GM19193 (cell line): ENCODE measurements at regions not wholly inside any gene's neighbourhood (a gene's known extent, or its start where the extent isn't known, plus 50 kb on each side); places are given as distances from the start of the nearest gene placed in this dataset.

ENCODE experiments used
- POLR2A ChIP-seq: IDR thresholded peaks from 4 replicates; pipeline ENCODE4 v1.6.1; 2011; ENCODE audit not compliant: insufficient read depth, insufficient read length; ENCODE audit errors: extremely low read depth

DNA sequence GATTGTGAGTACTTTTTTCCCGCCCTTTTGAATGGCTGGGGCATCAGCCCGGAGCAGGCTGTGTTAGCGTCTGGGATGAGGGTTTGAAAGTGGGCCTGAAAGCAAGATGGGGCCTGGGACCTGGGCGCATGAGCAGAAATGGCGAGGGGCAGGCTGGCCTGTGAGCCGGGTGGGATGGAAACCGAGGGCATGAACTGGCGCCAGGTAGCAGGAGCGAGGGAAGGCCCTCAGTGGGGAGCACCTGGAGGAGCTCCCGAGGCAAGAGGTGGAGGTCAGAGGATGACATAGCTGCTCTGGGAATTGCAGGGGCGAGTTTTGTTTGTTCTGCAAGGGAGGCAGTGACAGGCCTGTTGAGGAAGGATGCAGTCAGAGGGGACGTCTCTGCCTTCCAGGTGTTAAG is 68.6 kb downstream of the RGS12 start:
- no peak for TF ChIP-seq POLR2A

DNA sequence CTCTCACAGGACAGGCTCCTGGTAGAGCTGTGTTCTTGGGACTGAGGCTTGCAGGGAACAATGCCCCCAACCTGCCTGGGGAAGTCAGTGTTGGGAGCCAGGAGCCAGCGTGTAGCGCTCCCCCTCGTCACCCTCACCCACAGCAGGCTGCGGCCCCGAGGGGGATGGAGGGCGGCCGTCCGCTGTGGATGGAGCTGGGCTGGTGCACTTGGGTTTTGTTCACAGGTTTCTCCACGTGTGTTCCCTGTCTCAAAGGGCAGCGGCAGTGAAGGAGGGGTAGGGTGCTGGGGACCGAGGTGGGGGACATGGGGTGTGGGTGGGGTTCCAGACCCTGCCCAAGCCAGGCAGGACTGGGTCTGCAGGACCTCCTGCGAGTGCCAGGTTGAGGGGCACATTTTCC is 69.1 kb downstream of the RGS12 start:
- TF ChIP-seq POLR2A, result no peak

DNA sequence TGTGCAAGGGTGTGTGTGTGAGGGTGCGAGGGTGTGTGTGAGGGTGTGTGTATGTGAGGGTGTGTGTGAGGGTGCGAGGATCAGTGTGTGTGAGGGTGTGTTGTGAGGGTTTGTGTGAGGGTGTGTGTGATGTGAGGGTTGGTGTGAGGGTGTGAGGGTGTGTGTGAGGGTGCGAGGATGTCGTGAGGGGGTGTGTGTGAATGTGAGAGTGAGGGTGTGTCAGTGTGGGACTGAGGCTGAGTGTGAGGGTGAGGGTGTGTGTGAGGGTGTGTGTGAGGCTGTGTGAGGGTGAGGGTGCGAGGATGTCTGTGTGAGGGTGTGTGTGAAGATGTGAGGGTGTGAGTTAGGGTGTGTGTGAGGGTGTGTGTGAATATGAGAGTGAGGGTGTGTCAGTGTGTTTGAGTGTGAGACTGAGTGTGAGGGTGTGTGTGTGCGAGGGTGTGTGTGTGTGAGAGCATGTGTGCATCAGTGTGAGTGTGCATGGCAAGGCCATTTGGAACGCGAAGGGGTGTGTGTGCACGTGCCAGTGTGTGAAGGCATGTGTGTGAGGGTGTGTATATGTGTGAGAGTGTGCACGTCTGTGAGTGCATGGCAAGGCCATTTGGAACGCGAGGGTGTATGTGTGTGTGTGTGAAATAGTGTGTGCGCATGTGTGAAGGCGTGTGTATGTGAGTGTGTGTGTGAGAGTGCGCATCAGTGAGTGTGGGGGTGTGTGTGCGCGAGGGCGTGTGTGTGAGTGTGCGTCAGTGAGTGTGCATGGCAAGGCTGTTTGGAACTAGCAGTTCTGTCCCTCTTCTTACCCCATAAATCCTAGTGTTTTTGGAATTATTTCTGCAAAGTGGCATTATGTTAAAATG is 69.8 kb downstream of the RGS12 start:
- TF ChIP-seq POLR2A, result no peak

DNA sequence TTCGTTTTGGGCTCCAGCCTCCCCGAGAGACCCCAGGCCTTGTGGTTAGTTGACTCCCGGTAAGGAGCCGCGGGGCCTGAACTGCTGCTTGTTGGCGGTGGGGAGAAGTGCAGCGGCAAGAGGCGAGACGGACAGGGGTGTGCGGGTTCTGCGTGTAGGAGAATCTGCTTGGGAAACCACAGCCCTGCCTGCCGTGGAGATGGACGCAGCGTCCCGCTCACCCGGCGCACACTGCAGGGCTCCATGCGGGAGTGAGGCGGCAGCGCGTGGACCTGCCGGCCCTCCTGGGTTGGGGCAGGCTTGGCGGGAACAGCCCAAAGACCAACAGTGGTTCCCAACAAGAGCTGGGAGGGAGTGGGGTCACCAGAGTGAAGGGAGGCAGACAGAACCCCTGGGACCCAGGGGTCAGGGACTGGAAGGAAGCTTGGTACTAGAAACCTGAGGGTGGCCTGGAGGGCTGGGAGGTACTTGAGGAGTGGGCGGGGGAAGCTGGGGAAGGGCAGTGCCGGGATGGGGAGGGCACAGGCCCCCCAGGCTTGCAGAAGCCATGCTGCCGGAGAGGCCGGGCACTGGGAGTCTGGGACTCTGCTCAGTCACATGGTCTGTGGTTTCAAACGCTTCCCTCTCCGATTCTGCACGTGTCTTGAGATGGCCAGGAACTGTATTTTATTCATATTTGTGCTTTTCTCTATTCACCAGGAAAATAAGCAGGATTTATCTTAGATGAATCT is 70.8 kb downstream of the RGS12 start:
- no peak for TF ChIP-seq POLR2A

DNA sequence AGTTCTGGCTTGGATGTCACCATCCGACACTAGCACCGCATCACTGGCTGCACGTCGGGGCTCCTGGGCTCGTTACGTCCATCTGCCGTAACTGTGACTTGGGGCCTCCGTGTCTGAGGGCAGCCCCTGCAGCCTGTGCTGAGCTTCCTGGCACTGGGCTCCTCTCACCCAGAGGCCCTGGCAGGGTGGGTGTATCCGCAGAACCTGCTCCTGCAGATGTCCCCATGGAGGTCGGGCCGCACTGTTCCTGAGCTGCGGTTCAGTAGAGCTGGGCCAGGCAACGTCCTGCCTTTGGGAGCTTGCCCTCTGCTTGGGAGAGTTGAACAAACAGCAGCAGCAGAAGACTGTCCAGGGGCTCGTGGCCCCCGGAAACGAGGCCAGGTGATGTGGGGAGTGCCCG is 71.4 kb downstream of the RGS12 start:
- TF ChIP-seq POLR2A, result no peak

DNA sequence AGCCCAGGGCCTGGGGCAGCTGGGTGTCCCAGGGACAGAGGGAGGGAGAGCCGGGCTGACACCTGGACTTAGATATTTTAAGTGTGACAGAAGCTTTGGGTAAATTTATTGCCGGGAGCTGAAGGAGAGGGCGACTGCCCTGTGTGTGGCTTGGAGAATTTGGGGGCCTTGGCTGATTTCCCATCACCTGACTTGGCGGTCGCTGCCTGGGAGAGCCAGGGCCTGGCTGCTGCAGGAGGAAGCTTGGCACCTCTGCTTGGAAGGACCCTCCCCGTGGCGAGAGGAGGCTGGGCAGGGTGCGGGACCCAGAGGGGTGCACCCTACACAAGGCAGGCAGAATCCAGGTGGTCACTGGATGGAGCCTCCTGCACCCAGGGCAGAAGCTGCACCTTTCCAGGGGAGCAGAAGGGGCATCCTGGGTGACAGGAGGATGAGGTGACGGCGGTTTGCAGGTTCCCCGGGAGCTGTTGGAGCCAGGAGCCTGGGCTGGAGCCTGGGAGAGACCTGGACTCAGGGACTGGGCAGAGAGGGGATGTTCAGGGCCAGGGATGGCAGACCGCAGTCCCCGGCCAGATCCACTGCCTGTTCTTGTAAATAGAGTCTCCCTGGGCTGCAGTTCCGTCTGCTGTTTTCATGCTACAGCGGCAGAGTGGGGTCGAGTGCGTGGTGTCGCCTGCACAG is 72.0 kb downstream of the RGS12 start:
- no peak for TF ChIP-seq POLR2A

DNA sequence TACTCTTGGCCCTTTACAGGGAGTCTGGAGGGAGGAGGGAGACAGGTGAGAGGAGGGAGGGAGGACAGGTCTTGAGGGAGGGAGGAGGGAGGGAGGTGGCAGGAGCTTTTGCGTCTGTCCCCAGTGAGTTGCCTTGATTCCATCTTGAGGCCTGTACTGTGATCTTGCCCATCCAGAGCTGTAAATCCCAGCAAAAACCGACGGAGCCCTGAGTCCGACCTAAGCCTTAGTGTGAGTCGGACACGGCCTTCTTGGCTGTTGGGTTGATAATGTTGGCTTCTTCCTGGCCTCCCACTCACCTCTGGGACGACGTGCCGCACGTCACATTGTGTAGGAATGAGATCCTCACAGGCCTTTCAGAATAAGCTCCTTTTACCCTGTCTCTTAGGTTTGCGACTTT is 72.5 kb downstream of the RGS12 start:
- TF ChIP-seq POLR2A, result no peak

DNA sequence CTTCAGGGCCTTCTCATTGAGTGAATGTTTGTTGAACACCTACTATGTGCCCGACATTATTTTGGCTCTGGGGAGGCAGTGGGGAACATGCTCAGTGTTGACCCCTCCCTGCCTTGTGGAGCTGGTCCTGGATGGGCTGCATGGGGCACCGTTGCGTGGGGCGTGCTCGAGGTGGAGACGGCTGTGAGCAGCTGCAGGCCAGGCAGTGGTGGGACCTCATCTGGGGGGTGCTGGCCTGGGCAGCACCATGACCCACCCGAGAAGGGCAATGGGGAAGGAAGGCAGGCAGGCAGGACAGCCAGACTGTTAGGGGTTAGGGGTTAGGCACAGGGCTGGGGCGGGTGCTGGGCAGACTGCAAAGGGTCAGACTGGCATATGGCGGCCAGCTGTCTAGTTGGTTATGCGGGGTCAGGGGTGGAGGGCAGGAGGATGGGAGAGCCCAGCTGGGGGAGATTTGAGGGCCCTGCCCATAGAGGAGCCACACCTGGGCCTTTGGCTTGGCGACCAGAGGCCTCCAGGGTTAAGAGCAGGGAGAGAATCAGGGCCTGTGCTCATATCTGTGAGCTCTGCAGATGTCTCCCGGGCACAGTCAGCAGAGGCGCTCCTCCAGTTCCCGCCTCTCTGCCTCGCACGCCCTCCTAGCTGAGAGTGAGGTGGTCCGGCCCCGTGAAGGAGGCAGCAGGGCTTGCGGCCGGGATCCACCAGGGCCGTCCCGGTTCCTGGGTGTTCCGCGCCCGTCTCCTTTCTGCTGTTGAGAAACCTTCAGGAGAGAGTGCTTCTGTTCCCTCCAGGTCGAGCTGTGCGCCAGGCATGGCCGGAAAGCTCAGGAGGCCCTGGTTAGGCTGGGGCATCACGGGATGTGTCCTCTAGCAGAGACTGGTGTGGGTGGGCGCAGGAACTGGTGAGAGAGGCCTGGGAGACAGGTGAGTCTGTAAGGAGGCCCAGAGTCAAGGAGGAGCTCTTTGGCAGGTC is 73.3 kb downstream of the RGS12 start:
- TF ChIP-seq POLR2A, result no peak

DNA sequence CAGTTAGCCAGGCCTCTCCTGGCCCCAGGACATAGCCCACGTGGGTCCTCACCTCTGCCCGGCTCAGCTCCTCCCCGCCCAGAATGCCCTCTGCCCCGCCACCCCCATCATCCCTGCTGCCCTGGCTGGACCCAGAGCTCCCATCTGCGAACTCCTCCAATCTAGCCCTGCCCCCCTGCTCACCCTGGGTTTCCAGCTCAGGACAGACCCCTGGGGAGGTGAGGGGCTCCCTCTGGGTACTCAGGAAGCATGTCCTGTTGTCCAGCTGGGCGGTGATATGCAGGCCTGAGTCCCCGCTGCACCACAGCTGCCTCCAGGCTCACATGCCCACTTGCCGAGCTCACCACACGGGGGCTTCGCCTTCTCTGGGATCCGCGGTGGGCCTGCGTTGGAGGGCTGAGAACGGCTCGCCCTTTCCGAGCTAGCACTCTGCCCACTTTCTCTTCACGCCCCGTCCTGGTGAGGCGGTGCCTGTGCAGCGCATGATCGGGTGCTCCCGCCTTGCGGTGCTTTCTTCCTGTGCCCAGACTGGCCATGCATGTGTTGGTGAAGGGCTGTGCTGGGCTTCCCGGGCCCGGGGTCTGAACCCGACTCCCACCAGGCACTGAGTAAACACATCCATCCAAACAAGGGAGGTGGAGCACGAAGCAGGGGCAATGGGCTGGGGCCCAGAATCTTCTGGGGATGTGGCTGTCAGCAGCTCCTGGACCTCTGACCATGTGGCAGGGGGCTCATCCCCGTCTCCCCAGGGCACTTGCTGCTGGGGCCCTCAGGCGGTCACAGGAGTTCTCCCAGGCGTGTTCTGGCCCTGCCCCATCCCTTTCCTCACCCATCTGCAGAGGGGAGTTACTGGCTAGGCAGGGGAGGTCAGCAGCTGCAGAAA is 74.3 kb downstream of the RGS12 start:
- TF ChIP-seq POLR2A, result no peak

DNA sequence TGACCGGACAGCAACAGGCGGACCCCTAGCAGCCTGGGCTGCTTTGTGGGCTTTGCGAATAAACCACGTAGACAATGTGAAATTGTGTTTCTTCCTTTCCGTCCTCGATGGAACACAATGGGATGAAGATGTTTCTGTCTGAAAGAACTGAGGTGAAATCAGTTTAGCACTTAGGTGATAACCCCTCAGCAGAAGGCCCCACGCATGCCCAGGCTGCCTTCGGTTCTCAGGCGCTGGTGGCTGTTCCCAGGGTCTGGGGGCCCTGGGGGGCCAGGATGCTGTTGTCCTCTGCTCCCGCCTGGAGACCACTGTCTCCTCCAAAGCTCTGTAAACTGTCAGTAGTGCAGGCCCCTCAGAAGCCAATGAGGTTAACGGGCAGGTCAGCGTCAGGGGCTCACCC is 73.9 kb upstream of the HGFAC start:
- no peak for TF ChIP-seq POLR2A

DNA sequence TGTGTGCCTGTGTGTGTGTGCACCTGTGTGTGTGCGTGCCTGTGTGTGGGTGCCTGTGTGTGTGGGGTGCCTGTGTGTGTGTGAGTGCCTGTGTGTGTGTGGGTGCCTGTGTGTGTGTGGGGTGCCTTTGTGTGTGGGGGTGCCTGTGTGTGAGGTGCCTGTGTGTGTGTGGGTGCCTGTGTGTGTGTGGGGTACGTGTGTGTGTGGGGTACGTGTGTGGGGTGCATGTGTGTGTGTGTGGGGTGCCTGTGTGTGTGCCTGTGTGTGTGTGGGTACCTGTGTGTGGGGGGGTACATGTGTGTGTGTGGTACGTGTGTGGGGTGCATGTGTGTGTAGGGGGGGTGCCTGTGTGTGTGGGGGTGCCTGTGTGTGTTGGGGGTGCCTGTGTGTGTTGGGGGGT is 73.4 kb upstream of the HGFAC start:
- no peak for TF ChIP-seq POLR2A

DNA sequence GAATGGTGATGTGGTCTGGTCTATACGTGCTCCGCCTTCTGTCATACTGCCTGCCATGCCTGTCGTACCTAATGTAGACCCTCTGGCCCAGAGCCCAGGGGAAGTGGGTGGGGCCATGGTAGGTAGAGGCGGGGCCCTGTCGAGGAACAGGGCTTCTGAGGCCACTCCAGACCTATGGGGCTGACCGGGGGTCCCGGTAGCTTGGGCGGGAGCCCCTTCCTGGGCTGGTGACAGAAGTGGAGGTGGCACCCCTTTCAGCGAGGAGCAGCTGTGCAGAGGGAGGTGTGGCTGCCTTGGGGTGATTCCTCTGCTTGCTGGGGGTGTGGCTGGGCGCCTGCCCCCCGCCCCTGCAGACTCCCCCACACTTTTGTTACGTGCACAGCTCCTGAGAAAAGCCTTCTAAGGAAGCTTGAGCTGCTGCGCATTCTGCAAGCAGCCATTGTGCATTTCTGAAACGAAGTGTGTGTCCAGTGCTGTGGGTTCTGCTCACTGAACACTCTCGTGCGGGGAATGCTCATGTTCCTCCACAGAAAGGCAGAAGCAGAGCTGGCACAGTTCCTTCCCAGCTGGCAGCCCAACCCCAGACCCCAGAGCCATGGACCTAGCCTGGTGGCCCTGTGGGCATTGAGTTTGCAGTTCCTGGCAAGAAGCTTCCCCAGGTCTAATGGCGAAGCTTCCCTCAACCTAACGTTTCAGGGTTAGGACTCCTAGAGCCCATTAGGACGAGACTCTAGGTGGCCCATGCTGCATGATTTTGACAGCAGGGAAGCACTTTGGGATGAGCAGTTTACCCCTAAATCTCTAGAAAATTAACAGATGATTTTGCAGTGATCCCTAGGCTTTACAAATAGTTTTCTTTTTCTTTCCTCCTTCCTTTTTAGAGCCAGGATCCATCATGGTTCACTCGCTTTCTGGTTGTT is 72.7 kb upstream of the HGFAC start:
- TF ChIP-seq POLR2A, result no peak
